HS-27A (cell line): ENCODE measurements at regions not wholly inside any gene's neighbourhood (a gene's known extent, or its start where the extent isn't known, plus 50 kb on each side); places are given as distances from the start of the nearest gene placed in this dataset.

ENCODE experiments used
- DNase-seq: peaks from one replicate; pipeline ENCODE4 v3.0.0-alpha.2; 2012; ENCODE audit warnings: low read depth, missing footprints

DNA sequence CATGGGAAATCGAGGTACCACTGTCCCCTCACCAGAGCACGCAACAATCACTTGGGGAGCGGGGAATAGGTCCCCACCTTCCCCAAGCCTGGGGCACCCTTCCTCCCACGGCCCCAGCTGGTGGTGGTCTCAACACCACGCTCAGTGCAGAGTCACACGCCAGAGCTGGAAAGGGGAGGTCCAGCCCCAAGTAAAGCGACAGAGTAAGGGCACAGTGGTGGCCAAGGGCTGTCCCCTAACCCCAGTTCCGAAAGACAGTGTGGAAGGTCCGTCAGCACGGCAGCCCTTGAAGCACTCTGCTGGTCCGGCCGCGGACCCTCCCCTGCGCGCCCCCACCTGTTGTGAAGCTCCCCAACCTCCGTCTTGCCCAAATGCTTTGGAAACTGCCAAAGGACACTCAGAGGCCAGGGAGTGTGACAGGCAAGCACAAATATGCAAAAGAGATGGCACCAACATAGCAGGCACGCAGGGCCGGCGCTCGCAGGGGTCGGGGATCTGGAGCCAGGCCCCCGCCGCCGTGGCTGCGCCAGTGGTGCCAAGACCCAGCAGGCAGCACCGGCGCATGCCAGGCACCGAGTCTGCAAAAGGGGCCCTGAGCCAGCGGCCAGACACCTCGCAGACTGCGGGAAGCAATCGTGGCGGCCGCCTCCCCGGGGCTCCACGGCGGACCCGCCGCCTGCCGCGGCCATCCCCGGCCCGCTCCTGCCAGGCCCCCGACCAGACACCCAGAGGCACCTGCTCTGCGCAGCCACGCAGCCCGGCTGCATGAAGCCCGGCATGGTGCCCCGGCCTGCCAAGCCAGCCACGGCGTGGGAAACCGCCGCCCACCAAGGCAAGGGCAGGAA, 51.6 kb upstream of the SRRM3 start:
- DNase-seq, result no peak
